Right lobe of liver (tissue), 4 donors: ENCODE measurements at regions not wholly inside any gene's neighbourhood (a gene's known extent, or its start where the extent isn't known, plus 50 kb on each side); places are given as distances from the start of the nearest gene placed in this dataset.

Experiments used
- POLR2A ChIP-seq: fragments of 450-650 bp; IDR thresholded peaks from one replicate; pipeline ENCODE4 v1.6.1; 2017; ENCODE audit warnings: antibody characterized with exemption, mild to moderate bottlenecking
- TF ChIP-seq, protein P1 (sequence below), 4 donors: fragments of 200-600 bp in 3 of 4; fragments of 450-650 bp in 1 of 4; IDR thresholded peaks; one replicate each; pipeline versions ENCODE4 v1.5.1 to v1.8.0; 2016 to 2022; ENCODE audit warnings: antibody characterized with exemption in 4 of 4, mild to moderate bottlenecking in 2 of 4
- donor health status: DM: no; HTN: no; CAD: no.
- donor health status: DM: no; HTN: no; CAD: no.
- donor health status: DM: no; HTN: yes; CAD: no.

DNA sequence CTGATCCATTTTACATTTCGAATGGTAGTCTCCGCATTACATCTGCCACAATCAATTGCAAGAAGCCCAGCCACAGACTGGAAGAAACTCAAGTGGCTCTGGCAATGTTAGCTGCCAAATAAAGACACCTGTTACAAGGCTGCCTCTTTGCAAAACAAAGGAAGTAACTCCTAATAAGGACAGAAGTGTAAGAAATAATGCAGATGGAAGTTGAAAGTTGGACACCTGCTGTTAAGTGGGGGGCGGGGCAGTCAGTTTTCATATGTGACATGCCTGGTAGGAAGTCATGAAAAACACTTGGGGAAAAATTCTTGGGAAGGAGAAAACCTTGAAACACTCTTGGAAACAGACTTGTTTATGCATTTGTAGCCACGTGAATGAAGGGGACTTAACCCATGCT is 54.1 kb upstream of the ATP2C1 start:
- TF ChIP-seq, protein P1, sequence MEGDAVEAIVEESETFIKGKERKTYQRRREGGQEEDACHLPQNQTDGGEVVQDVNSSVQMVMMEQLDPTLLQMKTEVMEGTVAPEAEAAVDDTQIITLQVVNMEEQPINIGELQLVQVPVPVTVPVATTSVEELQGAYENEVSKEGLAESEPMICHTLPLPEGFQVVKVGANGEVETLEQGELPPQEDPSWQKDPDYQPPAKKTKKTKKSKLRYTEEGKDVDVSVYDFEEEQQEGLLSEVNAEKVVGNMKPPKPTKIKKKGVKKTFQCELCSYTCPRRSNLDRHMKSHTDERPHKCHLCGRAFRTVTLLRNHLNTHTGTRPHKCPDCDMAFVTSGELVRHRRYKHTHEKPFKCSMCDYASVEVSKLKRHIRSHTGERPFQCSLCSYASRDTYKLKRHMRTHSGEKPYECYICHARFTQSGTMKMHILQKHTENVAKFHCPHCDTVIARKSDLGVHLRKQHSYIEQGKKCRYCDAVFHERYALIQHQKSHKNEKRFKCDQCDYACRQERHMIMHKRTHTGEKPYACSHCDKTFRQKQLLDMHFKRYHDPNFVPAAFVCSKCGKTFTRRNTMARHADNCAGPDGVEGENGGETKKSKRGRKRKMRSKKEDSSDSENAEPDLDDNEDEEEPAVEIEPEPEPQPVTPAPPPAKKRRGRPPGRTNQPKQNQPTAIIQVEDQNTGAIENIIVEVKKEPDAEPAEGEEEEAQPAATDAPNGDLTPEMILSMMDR (IDR thresholded peaks at IDR 0.05): no peak
- TF ChIP-seq POLR2A: no peak
